Stimulated activated memory B cell treated with anti-CD40 and anti-IgM and Interleukin-4, amounts not matched to agents 10 μg/mL and 1 μg/mL and 100 μg/mL, for 72 hours (primary cell): ENCODE measurements at regions not wholly inside any gene's neighbourhood (a gene's known extent, or its start where the extent isn't known, plus 50 kb on each side); places are given as distances from the start of the nearest gene placed in this dataset.

ENCODE experiments used
- ATAC-seq: fragments of 150-1000 bp; cut with Tn5 transposase; 2 replicates; pipeline ENCODE4 v1.10.0; 2021
- H3K27ac Mint-ChIP-seq: one replicate; pipeline ENCODE4 v1.8.0; 2022; ENCODE audit warnings: mild to moderate bottlenecking, mixed read lengths
- H3K27me3 Mint-ChIP-seq: one replicate; pipeline ENCODE4 v1.8.0; 2022; ENCODE audit warnings: mixed read lengths
- H3K36me3 Mint-ChIP-seq: one replicate; pipeline ENCODE4 v1.8.0; 2022; ENCODE audit warnings: mixed read lengths
- H3K4me1 Mint-ChIP-seq: one replicate; pipeline ENCODE4 v1.8.0; 2022; ENCODE audit warnings: mixed read lengths
- H3K4me3 Mint-ChIP-seq: one replicate; pipeline ENCODE4 v1.8.0; 2022; ENCODE audit warnings: mild to moderate bottlenecking, moderate library complexity, mixed read lengths
- H3K9me3 Mint-ChIP-seq: one replicate; pipeline ENCODE4 v1.8.0; 2022; ENCODE audit warnings: mixed read lengths

- H3K27ac Mint-ChIP-seq, result no peak overlapping the region
- no peaks in the 10 kb centered on the region for H3K36me3 Mint-ChIP-seq
- H3K9me3 Mint-ChIP-seq, result no peaks in the 10 kb centered on the region
- no peak for ATAC-seq
- no peaks in the 10 kb centered on the region for H3K27me3 Mint-ChIP-seq
- no peaks in the 10 kb centered on the region for H3K4me1 Mint-ChIP-seq
- no peak overlapping the region for H3K4me3 Mint-ChIP-seq
These were observed 142.7 kb upstream of the RBMS3 start for GRCh38 chr3:29138171-29138570.

- H3K27ac Mint-ChIP-seq, result no peak overlapping the region
- no peaks in the 10 kb centered on the region for H3K4me1 Mint-ChIP-seq
- no peaks in the 10 kb centered on the region for H3K36me3 Mint-ChIP-seq
- H3K27me3 Mint-ChIP-seq, result no peaks in the 10 kb centered on the region
- H3K4me3 Mint-ChIP-seq, result no peak overlapping the region
- H3K9me3 Mint-ChIP-seq, result peaks cover 3% of the 10 kb centered on the region
- no peak for ATAC-seq
These were observed 140.2 kb upstream of the RBMS3 start for GRCh38 chr3:29140666-29141065.

GRCh38 chr3:29141197-29141917 is 139.5 kb upstream of the RBMS3 start:
- ATAC-seq, result no peak
- no peaks in the 10 kb centered on the region for H3K27me3 Mint-ChIP-seq
- no peak overlapping the region for H3K27ac Mint-ChIP-seq
- peaks cover 3% of the 10 kb centered on the region for H3K9me3 Mint-ChIP-seq
- H3K4me3 Mint-ChIP-seq, result no peak overlapping the region
- H3K36me3 Mint-ChIP-seq, result no peaks in the 10 kb centered on the region
- H3K4me1 Mint-ChIP-seq, result no peaks in the 10 kb centered on the region

- no peak for ATAC-seq
- Mint-ChIP-seq H3K27me3 (no peaks in the 10 kb centered on the region), H3K4me1 (no peaks in the 10 kb centered on the region), H3K27ac (no peak overlapping the region), H3K36me3 (no peaks in the 10 kb centered on the region), H3K9me3 (peaks cover 3% of the 10 kb centered on the region), H3K4me3 (no peak overlapping the region)
These were observed 139.0 kb upstream of the RBMS3 start for GRCh38 chr3:29141918-29142275.

- Mint-ChIP-seq H3K9me3 (peaks cover 3% of the 10 kb centered on the region), H3K27me3 (no peaks in the 10 kb centered on the region), H3K4me3 (no peak overlapping the region), H3K36me3 (no peaks in the 10 kb centered on the region), H3K27ac (no peak overlapping the region), H3K4me1 (no peaks in the 10 kb centered on the region)
- ATAC-seq, result no peak
These were observed 137.7 kb upstream of the RBMS3 start for GRCh38 chr3:29143151-29143550.

- Mint-ChIP-seq H3K27ac (no peak overlapping the region), H3K27me3 (no peaks in the 10 kb centered on the region), H3K36me3 (no peaks in the 10 kb centered on the region), H3K9me3 (peaks cover 3% of the 10 kb centered on the region), H3K4me3 (no peak overlapping the region), H3K4me1 (no peaks in the 10 kb centered on the region)
- no peak for ATAC-seq
These were observed 136.5 kb upstream of the RBMS3 start for GRCh38 chr3:29144361-29144760.

GRCh38 chr3:29144807-29145206 is 136.1 kb upstream of the RBMS3 start:
- no peak for ATAC-seq
- no peaks in the 10 kb centered on the region for H3K27me3 Mint-ChIP-seq
- peaks cover 3% of the 10 kb centered on the region for H3K9me3 Mint-ChIP-seq
- H3K36me3 Mint-ChIP-seq, result no peaks in the 10 kb centered on the region
- H3K27ac Mint-ChIP-seq, result no peak overlapping the region
- H3K4me3 Mint-ChIP-seq, result no peak overlapping the region
- H3K4me1 Mint-ChIP-seq, result no peaks in the 10 kb centered on the region

GRCh38 chr3:29145360-29145759 is 135.5 kb upstream of the RBMS3 start:
- Mint-ChIP-seq H3K4me3 (no peak overlapping the region), H3K27ac (no peak overlapping the region), H3K9me3 (peaks cover 3% of the 10 kb centered on the region), H3K27me3 (no peaks in the 10 kb centered on the region), H3K36me3 (no peaks in the 10 kb centered on the region), H3K4me1 (no peaks in the 10 kb centered on the region)
- no peak for ATAC-seq

- no peaks in the 10 kb centered on the region for H3K9me3 Mint-ChIP-seq
- no peak overlapping the region for H3K4me3 Mint-ChIP-seq
- no peak for ATAC-seq
- H3K27ac Mint-ChIP-seq, result no peak overlapping the region
- H3K27me3 Mint-ChIP-seq, result no peaks in the 10 kb centered on the region
- no peaks in the 10 kb centered on the region for H3K36me3 Mint-ChIP-seq
- no peaks in the 10 kb centered on the region for H3K4me1 Mint-ChIP-seq
These were observed 128.5 kb upstream of the RBMS3 start for GRCh38 chr3:29152379-29152778.

GRCh38 chr3:29153811-29154210 is 127.1 kb upstream of the RBMS3 start:
- no peaks in the 10 kb centered on the region for H3K9me3 Mint-ChIP-seq
- no peak for ATAC-seq
- no peak overlapping the region for H3K27ac Mint-ChIP-seq
- no peak overlapping the region for H3K4me3 Mint-ChIP-seq
- H3K27me3 Mint-ChIP-seq, result no peaks in the 10 kb centered on the region
- H3K4me1 Mint-ChIP-seq, result no peaks in the 10 kb centered on the region
- no peaks in the 10 kb centered on the region for H3K36me3 Mint-ChIP-seq

- H3K27ac Mint-ChIP-seq, result no peak overlapping the region
- no peak overlapping the region for H3K4me3 Mint-ChIP-seq
- no peaks in the 10 kb centered on the region for H3K4me1 Mint-ChIP-seq
- no peak for ATAC-seq
- H3K36me3 Mint-ChIP-seq, result no peaks in the 10 kb centered on the region
- H3K27me3 Mint-ChIP-seq, result no peaks in the 10 kb centered on the region
- peaks cover 2% of the 10 kb centered on the region for H3K9me3 Mint-ChIP-seq
These were observed 124.7 kb upstream of the RBMS3 start for GRCh38 chr3:29156086-29156715.

- no peak overlapping the region for H3K4me3 Mint-ChIP-seq
- no peaks in the 10 kb centered on the region for H3K4me1 Mint-ChIP-seq
- no peaks in the 10 kb centered on the region for H3K27me3 Mint-ChIP-seq
- no peak overlapping the region for H3K27ac Mint-ChIP-seq
- no peak for ATAC-seq
- no peaks in the 10 kb centered on the region for H3K36me3 Mint-ChIP-seq
- peaks cover 4% of the 10 kb centered on the region for H3K9me3 Mint-ChIP-seq
These were observed 116.0 kb upstream of the RBMS3 start for GRCh38 chr3:29164825-29165224.

- Mint-ChIP-seq H3K36me3 (no peaks in the 10 kb centered on the region), H3K9me3 (peaks cover 3% of the 10 kb centered on the region), H3K27ac (no peak overlapping the region), H3K27me3 (no peaks in the 10 kb centered on the region), H3K4me1 (no peaks in the 10 kb centered on the region), H3K4me3 (no peak overlapping the region)
- ATAC-seq, result no peak
These were observed 113.7 kb upstream of the RBMS3 start for GRCh38 chr3:29167180-29167579.

- Mint-ChIP-seq H3K27me3 (no peaks in the 10 kb centered on the region), H3K27ac (no peak overlapping the region), H3K4me1 (no peaks in the 10 kb centered on the region), H3K4me3 (no peak overlapping the region), H3K9me3 (peaks cover 5% of the 10 kb centered on the region), H3K36me3 (no peaks in the 10 kb centered on the region)
- ATAC-seq, result no peak
These were observed 112.8 kb upstream of the RBMS3 start for GRCh38 chr3:29168081-29168480.

GRCh38 chr3:29168696-29169095 is 112.2 kb upstream of the RBMS3 start:
- H3K4me1 Mint-ChIP-seq, result no peaks in the 10 kb centered on the region
- H3K9me3 Mint-ChIP-seq, result peaks cover 5% of the 10 kb centered on the region
- H3K36me3 Mint-ChIP-seq, result no peaks in the 10 kb centered on the region
- H3K27me3 Mint-ChIP-seq, result no peaks in the 10 kb centered on the region
- no peak overlapping the region for H3K27ac Mint-ChIP-seq
- H3K4me3 Mint-ChIP-seq, result no peak overlapping the region
- ATAC-seq, result no peak

- Mint-ChIP-seq H3K9me3 (peaks cover 5% of the 10 kb centered on the region), H3K4me3 (no peak overlapping the region)
These were observed 111.4 kb upstream of the RBMS3 start for GRCh38 chr3:29169451-29169850.

More at GRCh38 chr3:29169451-29169850, 111.4 kb upstream of the RBMS3 start:
- H3K27ac Mint-ChIP-seq, result no peak overlapping the region
- no peaks in the 10 kb centered on the region for H3K36me3 Mint-ChIP-seq
- no peaks in the 10 kb centered on the region for H3K4me1 Mint-ChIP-seq
- H3K27me3 Mint-ChIP-seq, result no peaks in the 10 kb centered on the region
- no peak for ATAC-seq
